Peyer's patch (tissue), 4 donors: ENCODE measurements at regions not wholly inside any gene's neighbourhood (a gene's known extent, or its start where the extent isn't known, plus 50 kb on each side); places are given as distances from the start of the nearest gene placed in this dataset.

Experiments
- CTCF ChIP-seq, 6 experiments: fragments of 450-650 bp in 4 of 6; fragments of 200-600 bp in 2 of 6; sonication (generic) in 1 of 6; IDR thresholded peaks; one replicate each; pipeline ENCODE4 v1.5.1; 2017 to 2019; ENCODE audit warnings: antibody characterized with exemption in 6 of 6, mild to moderate bottlenecking in 3 of 6, moderate library complexity in 1 of 6
- POLR2A ChIP-seq, 2 donors: fragments of 450-650 bp; IDR thresholded peaks; one replicate each; pipeline ENCODE4 v1.5.1; 2017; ENCODE audit warnings: antibody characterized with exemption in 2 of 2, mild to moderate bottlenecking in 2 of 2, moderate library complexity in 2 of 2

- TF ChIP-seq POLR2A (IDR thresholded peaks at IDR 0.05) (no peak), CTCF (IDR thresholded peaks at IDR 0.05) (no peak)
Observed at GRCh38 chr2:142483653-142484052, 352.8 kb upstream of the LRP1B start.
